Panc1 (cell line): ENCODE measurements at regions not wholly inside any gene's neighbourhood (a gene's known extent, or its start where the extent isn't known, plus 50 kb on each side); places are given as distances from the start of the nearest gene placed in this dataset.

Experiments
- ATAC-seq: fragments of 200-7000 bp; cut with Tn5 transposase; 2 replicates; pipeline ENCODE4 v1.9.1; 2020; ENCODE audit warnings: mild to moderate bottlenecking, moderate library complexity
- BruUV-seq: library from RNA; stranded (reverse); fragments of 400-500 nt; replicated peaks from 2 replicates; lab custom pipeline; 2021; lab: Mats Ljungman, UMichigan
- CTCF ChIA-PET: fragments of 300-600 bp; sonication (Branson Sonifier 250); formaldehyde crosslinking; loops from one replicate; lab custom pipeline; 2022; ENCODE audit warnings: antibody characterized with exemption; lab: Charles Lee
- POLR2A ChIA-PET: fragments of 300-600 bp; sonication (Branson Sonifier 250); formaldehyde crosslinking; loops from one replicate; lab custom pipeline; 2022; ENCODE audit warnings: antibody characterized with exemption; lab: Charles Lee
- DNase-seq: peaks from one replicate; pipeline ENCODE4 v3.0.0-alpha.2; 2010; ENCODE audit warnings: low read depth, low spot score
- H3K27ac ChIP-seq: 2 replicates; pipeline ENCODE4 v1.5.1; 2011; ENCODE audit warnings: mild to moderate bottlenecking, low read length, inconsistent platforms
- H3K27me3 ChIP-seq: fragments of 200-500 bp; sonication (Bioruptor generic); 2 replicates; pipeline ENCODE4 v1.6.0; 2014; ENCODE audit warnings: low read length, inconsistent platforms; ENCODE audit not compliant: control insufficient read depth, insufficient read depth
- H3K36me3 ChIP-seq: fragments of 200-500 bp; sonication (Bioruptor generic); 2 replicates; pipeline ENCODE4 v1.5.1; 2014; ENCODE audit warnings: inconsistent platforms, mild to moderate bottlenecking, low read length, moderate library complexity; ENCODE audit not compliant: control insufficient read depth, insufficient read depth
- H3K4me1 ChIP-seq: 2 replicates; pipeline ENCODE4 v1.5.1; 2011; ENCODE audit warnings: inconsistent platforms, mild to moderate bottlenecking, low read length, moderate library complexity; ENCODE audit not compliant: control insufficient read depth, insufficient read depth
- H3K4me3 ChIP-seq, 2 experiments: 2 replicates each; pipeline ENCODE4 v1.5.1; 2011 to 2012; ENCODE audit warnings: low read depth in 2 of 2, low read length in 2 of 2, mild to moderate bottlenecking in 2 of 2, inconsistent platforms in 1 of 2, moderate library complexity in 1 of 2
- H3K9me3 ChIP-seq: fragments of 200-500 bp; sonication (Bioruptor generic); 2 replicates; pipeline ENCODE4 v1.5.1; 2014; ENCODE audit warnings: low read depth, mild to moderate bottlenecking, inconsistent platforms, low read length, moderate library complexity; ENCODE audit not compliant: control insufficient read depth, insufficient read depth
- POLR2AphosphoS5 ChIP-seq: IDR thresholded peaks from 2 replicates; pipeline ENCODE4 v1.6.1; 2012; ENCODE audit warnings: mild to moderate bottlenecking, low read depth, low read length, moderate library complexity
- SIN3A ChIP-seq: IDR thresholded peaks from 2 replicates; pipeline ENCODE4 v1.6.1; 2012; ENCODE audit warnings: low read depth, mild to moderate bottlenecking, low read length, moderate library complexity, borderline replicate concordance; ENCODE audit not compliant: insufficient read depth
- TCF7L2 ChIP-seq: IDR thresholded peaks from 2 replicates; pipeline ENCODE4 v1.6.1; 2011; ENCODE audit warnings: mild to moderate bottlenecking, low read depth, low read length, inconsistent platforms
- in situ Hi-C: cut with HindIII; loops from 2 replicates; pipeline ENCODE4 v1.10.0; 2016; ENCODE audit warnings: low sequenced_read_pairs, low pct_unique_long_range_greater_than_20kb
- intact Hi-C: fragments of 100-400 bp; cut with micrococcal nuclease; formaldehyde crosslinking; loops from one replicate; pipeline ENCODE4 v1.10.0; 2022; ENCODE audit not compliant: unreplicated experiment
- TF ChIP-seq, protein P1 (sequence below), 2 experiments: IDR thresholded peaks; 2 replicates each; pipeline ENCODE4 v1.6.1; 2011 to 2012; ENCODE audit warnings: low read depth in 2 of 2, control low read depth in 1 of 2, low read length in 1 of 2, mild to moderate bottlenecking in 1 of 2, moderate library complexity in 1 of 2; ENCODE audit not compliant: insufficient read depth in 1 of 2
- TF ChIP-seq, protein P2 (sequence below): fragments of 450-650 bp; IDR thresholded peaks from 2 replicates; pipeline ENCODE4 v1.5.1; 2017; ENCODE audit warnings: mild to moderate bottlenecking

DNA sequence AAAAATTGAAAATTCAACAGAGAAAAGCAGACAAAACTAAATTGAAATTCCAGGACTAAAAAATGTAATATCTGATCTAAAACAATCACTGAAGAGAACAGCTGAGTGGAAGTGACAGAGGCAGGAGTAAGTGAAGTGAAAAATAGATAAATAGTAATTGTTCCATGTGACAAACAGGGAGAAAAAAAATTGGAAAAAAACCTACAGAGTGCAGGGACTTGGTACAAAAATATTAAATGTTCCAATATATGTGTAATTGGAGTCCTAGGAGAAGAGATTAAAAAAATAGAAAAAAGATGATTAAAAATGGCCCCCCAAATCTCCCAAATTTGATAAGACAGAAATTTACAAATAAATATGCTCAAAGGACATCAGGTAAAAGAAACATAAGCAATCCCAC, 63.4 kb upstream of the NAMPT start:
- ATAC-seq: no peak
- Histone ChIP-seq H3K27me3 (no peaks in the 10 kb centered on the region; the same call in 1 of the 2 replicates), H3K9me3 (peaks cover 8% of the 10 kb centered on the region), H3K36me3 (no peaks in the 10 kb centered on the region), H3K27ac (no peak overlapping the region), H3K4me3 (no peak overlapping the region), H3K4me1 (no peaks in the 10 kb centered on the region)
- in situ Hi-C loops (no loop called here), intact Hi-C loops (no loop called here)
- BruUV-seq: no TSS peak
- ChIA-PET POLR2A (no interaction called here), CTCF (no interaction called here)
- no peak for TF ChIP-seq POLR2AphosphoS5
- TF ChIP-seq, protein P1, sequence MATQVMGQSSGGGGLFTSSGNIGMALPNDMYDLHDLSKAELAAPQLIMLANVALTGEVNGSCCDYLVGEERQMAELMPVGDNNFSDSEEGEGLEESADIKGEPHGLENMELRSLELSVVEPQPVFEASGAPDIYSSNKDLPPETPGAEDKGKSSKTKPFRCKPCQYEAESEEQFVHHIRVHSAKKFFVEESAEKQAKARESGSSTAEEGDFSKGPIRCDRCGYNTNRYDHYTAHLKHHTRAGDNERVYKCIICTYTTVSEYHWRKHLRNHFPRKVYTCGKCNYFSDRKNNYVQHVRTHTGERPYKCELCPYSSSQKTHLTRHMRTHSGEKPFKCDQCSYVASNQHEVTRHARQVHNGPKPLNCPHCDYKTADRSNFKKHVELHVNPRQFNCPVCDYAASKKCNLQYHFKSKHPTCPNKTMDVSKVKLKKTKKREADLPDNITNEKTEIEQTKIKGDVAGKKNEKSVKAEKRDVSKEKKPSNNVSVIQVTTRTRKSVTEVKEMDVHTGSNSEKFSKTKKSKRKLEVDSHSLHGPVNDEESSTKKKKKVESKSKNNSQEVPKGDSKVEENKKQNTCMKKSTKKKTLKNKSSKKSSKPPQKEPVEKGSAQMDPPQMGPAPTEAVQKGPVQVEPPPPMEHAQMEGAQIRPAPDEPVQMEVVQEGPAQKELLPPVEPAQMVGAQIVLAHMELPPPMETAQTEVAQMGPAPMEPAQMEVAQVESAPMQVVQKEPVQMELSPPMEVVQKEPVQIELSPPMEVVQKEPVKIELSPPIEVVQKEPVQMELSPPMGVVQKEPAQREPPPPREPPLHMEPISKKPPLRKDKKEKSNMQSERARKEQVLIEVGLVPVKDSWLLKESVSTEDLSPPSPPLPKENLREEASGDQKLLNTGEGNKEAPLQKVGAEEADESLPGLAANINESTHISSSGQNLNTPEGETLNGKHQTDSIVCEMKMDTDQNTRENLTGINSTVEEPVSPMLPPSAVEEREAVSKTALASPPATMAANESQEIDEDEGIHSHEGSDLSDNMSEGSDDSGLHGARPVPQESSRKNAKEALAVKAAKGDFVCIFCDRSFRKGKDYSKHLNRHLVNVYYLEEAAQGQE (IDR thresholded peaks at IDR 0.05; ENCODE audit: insufficient read depth in 1 of 2, low read depth in 2 of 2, low read length in 1 of 2): no peak
- TF ChIP-seq, protein P2, sequence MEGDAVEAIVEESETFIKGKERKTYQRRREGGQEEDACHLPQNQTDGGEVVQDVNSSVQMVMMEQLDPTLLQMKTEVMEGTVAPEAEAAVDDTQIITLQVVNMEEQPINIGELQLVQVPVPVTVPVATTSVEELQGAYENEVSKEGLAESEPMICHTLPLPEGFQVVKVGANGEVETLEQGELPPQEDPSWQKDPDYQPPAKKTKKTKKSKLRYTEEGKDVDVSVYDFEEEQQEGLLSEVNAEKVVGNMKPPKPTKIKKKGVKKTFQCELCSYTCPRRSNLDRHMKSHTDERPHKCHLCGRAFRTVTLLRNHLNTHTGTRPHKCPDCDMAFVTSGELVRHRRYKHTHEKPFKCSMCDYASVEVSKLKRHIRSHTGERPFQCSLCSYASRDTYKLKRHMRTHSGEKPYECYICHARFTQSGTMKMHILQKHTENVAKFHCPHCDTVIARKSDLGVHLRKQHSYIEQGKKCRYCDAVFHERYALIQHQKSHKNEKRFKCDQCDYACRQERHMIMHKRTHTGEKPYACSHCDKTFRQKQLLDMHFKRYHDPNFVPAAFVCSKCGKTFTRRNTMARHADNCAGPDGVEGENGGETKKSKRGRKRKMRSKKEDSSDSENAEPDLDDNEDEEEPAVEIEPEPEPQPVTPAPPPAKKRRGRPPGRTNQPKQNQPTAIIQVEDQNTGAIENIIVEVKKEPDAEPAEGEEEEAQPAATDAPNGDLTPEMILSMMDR: no peak
- DNase-seq: no peak

DNA sequence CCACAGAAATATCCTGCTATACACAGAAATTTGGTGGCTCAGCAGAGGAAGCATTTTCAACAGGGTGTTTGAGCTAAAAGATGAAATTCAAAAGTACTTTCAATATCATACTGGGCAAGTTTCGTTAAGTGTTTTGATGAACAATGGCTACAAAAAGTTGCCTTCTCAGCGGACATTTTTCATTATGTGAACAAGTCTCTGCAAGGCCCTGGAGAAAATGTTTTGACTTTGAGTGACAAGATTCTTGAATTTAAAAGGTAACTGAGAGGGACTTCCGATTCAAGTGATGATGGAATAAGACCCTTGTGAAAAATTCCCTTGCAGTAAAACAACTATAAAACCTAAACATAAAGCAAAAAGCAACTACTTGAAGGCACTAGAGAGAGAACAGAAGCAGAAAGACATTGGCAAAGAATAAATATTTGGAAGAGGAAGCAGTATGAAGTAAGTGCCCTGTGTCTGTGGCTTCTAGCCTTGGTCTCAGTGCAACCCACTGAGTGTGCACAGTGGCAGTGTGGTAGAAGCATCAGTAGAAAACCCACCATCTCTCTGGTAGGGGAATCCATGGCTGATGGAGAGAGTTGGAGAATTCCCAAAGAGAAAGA, 62.5 kb upstream of the NAMPT start:
- Histone ChIP-seq H3K27ac (no peak overlapping the region), H3K4me1 (no peaks in the 10 kb centered on the region), H3K27me3 (no peaks in the 10 kb centered on the region; the same call in 1 of the 2 replicates), H3K9me3 (peaks cover 8% of the 10 kb centered on the region), H3K4me3 (no peak overlapping the region), H3K36me3 (no peaks in the 10 kb centered on the region)
- ATAC-seq (no peak), DNase-seq (no peak)
- TF ChIP-seq SIN3A (no peak), POLR2AphosphoS5 (no peak), TCF7L2 (no peak)
- TF ChIP-seq, protein P2: no peak
- TF ChIP-seq, protein P1 (IDR thresholded peaks at IDR 0.05; ENCODE audit: insufficient read depth in 1 of 2, low read depth in 2 of 2, low read length in 1 of 2): no peak
- BruUV-seq: no TSS peak
- intact Hi-C loops: no loop called here
- ChIA-PET CTCF (no interaction called here), POLR2A (interaction anchor here (0.6 kb wide), 1 partner anchor 62 kb away, joined by 4 read pairs; the partner anchor contains the start of gene NAMPT)
- in situ Hi-C loops: no loop called here
